RWPE1 (cell line): ENCODE measurements at regions not wholly inside any gene's neighbourhood (a gene's known extent, or its start where the extent isn't known, plus 50 kb on each side); places are given as distances from the start of the nearest gene placed in this dataset.
A peak's percentile ranks its signal among the peaks of the same experiment; 100 is the strongest.

Experiments
- CTCF ChIA-PET: fragments of 350-600 bp; sonication (Branson Sonifier 250); formaldehyde crosslinking; extraction: SDS; loops from one replicate; lab custom pipeline; 2021; lab: Yijun Ruan, JAX
- POLR2A ChIA-PET: fragments of 400-600 bp; formaldehyde crosslinking; extraction: SDS; loops from one replicate; lab custom pipeline; 2020; ENCODE audit warnings: antibody characterized with exemption; ENCODE audit not compliant: low non-redundant PET; lab: Yijun Ruan, JAX
- DNase-seq: peaks from one replicate; pipeline ENCODE4 v3.0.0; 2012; ENCODE audit warnings: low spot score
- H3K27ac ChIP-seq: fragments of 450-650 bp; 2 replicates; pipeline ENCODE4 v1.5.1; 2017
- CTCF ChIP-seq: fragments of 450-650 bp; conservative IDR thresholded peaks from 2 replicates; pipeline ENCODE4 v1.5.1; 2017; ENCODE audit warnings: low read depth, mild to moderate bottlenecking

GRCh38 chr7:17086403-17086802 is 204.6 kb upstream of the AGR3 start:
- POLR2A ChIA-PET = no interaction called here
- no peak for TF ChIP-seq CTCF
- DNase-seq = no peak
- CTCF ChIA-PET = no interaction called here
- H3K27ac ChIP-seq = no peak overlapping the region

GRCh38 chr7:17090751-17091150 is 207.7 kb upstream of the AHR start:
- peak; percentile 85 for DNase-seq
- ChIA-PET CTCF (no interaction called here), POLR2A (no interaction called here)
- H3K27ac ChIP-seq = no peak overlapping the region
- TF ChIP-seq CTCF = no peak

GRCh38 chr7:17093461-17093860 is 205.0 kb upstream of the AHR start:
- no peak for DNase-seq
- no peak overlapping the region for H3K27ac ChIP-seq
- ChIA-PET CTCF (interaction anchor here (0.5 kb wide), 1 partner anchor 39 kb away, joined by 3 read pairs; no protein-coding TSS in a partner anchor), POLR2A (no interaction called here)
- TF ChIP-seq CTCF = no peak

GRCh38 chr7:17094963-17095574 is 203.4 kb upstream of the AHR start:
- POLR2A ChIA-PET = no interaction called here
- peak overlapping the region; percentile 65 for H3K27ac ChIP-seq
- CTCF ChIA-PET = interaction anchor here (1.1 to 1.2 kb wide), 2 partner anchors 112 to 206 kb away, joined by 3 read pairs; no protein-coding TSS in a partner anchor
- DNase-seq = peak; percentile 89
- no peak for TF ChIP-seq CTCF

- ChIA-PET CTCF (interaction anchor here (1.2 kb wide), 1 partner anchor 113 kb away, joined by 3 read pairs; no protein-coding TSS in a partner anchor), POLR2A (no interaction called here)
- no peak for TF ChIP-seq CTCF
- no peak for DNase-seq
- H3K27ac ChIP-seq = peak overlapping the region; percentile 51; the same call in 1 of the 2 replicates
Observed at GRCh38 chr7:17095931-17096330, 202.5 kb upstream of the AHR start.

GRCh38 chr7:17097668-17098297 is 200.7 kb upstream of the AHR start:
- no peak for TF ChIP-seq CTCF
- no peak for DNase-seq
- ChIA-PET CTCF (no interaction called here), POLR2A (no interaction called here)
- no peak overlapping the region for H3K27ac ChIP-seq
